ENCODE measurements at regions not wholly inside any gene's neighbourhood (a gene's known extent, or its start where the extent isn't known, plus 50 kb on each side); places are given as distances from the start of the nearest gene placed in this dataset.

DNA sequence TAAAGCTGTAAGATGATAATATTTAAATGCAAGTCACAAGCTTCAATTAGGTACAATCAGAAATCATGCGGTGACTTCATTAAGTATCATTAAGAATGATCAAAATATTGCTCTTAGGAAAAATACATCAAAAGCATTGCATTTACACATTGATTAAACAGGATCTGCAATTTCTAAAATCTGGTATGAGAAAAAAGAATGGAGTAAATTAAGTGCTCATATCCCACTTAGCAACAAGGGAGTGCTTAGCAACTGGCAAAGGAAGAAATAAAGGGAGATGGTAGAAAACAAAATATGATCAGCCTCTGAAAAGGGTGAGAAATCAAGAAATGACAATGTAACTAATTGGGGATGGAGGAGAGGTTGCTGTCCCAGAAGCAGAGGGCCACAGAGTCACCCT lies 1918.2 kb upstream of the PIK3C3 start:
- TF ChIP-seq POLR2A (IDR thresholded peaks at IDR 0.05) = no peak
- TF ChIP-seq, protein P1, sequence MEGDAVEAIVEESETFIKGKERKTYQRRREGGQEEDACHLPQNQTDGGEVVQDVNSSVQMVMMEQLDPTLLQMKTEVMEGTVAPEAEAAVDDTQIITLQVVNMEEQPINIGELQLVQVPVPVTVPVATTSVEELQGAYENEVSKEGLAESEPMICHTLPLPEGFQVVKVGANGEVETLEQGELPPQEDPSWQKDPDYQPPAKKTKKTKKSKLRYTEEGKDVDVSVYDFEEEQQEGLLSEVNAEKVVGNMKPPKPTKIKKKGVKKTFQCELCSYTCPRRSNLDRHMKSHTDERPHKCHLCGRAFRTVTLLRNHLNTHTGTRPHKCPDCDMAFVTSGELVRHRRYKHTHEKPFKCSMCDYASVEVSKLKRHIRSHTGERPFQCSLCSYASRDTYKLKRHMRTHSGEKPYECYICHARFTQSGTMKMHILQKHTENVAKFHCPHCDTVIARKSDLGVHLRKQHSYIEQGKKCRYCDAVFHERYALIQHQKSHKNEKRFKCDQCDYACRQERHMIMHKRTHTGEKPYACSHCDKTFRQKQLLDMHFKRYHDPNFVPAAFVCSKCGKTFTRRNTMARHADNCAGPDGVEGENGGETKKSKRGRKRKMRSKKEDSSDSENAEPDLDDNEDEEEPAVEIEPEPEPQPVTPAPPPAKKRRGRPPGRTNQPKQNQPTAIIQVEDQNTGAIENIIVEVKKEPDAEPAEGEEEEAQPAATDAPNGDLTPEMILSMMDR (IDR thresholded peaks at IDR 0.05 in 8 of 11, conservative IDR thresholded peaks at IDR 0.05 in 3 of 11) = no peak
- TF ChIP-seq POLR2AphosphoS5 (IDR thresholded peaks at IDR 0.05) = no peak
